ENCODE measurements at regions not wholly inside any gene's neighbourhood (a gene's known extent, or its start where the extent isn't known, plus 50 kb on each side); places are given as distances from the start of the nearest gene placed in this dataset.

DNA sequence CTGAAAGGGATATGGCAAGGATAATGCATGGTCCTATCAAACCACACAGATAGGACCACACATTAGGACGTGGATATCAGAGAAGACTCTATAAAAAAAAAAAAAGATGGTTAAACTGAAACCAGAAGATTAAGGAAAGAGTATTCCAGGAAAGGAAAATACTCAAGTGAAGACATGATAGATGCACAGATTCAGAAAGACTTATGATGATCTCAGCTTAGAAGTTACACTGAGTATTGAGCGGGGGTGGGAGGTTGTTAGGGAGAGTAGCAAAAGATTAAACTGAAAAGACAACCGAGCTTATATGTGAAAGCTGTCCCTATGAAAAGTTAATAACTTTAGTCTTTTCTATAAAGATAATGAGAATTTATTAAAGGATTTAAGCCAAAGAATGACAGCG lies 211.0 kb upstream of the EMCN start:
- H3K36me3 ChIP-seq, result no peaks in the 10 kb centered on the region
- H3K4me3 ChIP-seq, result no peak overlapping the region
- intact Hi-C loops (cut with DNase I), result no loop called here
- H3K27ac ChIP-seq, result no peak overlapping the region
- DNase-seq (no peak), ATAC-seq (no peak)
- TF ChIP-seq, protein P1, sequence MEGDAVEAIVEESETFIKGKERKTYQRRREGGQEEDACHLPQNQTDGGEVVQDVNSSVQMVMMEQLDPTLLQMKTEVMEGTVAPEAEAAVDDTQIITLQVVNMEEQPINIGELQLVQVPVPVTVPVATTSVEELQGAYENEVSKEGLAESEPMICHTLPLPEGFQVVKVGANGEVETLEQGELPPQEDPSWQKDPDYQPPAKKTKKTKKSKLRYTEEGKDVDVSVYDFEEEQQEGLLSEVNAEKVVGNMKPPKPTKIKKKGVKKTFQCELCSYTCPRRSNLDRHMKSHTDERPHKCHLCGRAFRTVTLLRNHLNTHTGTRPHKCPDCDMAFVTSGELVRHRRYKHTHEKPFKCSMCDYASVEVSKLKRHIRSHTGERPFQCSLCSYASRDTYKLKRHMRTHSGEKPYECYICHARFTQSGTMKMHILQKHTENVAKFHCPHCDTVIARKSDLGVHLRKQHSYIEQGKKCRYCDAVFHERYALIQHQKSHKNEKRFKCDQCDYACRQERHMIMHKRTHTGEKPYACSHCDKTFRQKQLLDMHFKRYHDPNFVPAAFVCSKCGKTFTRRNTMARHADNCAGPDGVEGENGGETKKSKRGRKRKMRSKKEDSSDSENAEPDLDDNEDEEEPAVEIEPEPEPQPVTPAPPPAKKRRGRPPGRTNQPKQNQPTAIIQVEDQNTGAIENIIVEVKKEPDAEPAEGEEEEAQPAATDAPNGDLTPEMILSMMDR (IDR thresholded peaks at IDR 0.05), result no peak
- peaks cover 2% of the 10 kb centered on the region for H3K9me3 ChIP-seq
- no peaks in the 10 kb centered on the region for H3K27me3 ChIP-seq (ENCODE audit: low read depth)
- no peaks in the 10 kb centered on the region for H3K4me1 ChIP-seq

DNA sequence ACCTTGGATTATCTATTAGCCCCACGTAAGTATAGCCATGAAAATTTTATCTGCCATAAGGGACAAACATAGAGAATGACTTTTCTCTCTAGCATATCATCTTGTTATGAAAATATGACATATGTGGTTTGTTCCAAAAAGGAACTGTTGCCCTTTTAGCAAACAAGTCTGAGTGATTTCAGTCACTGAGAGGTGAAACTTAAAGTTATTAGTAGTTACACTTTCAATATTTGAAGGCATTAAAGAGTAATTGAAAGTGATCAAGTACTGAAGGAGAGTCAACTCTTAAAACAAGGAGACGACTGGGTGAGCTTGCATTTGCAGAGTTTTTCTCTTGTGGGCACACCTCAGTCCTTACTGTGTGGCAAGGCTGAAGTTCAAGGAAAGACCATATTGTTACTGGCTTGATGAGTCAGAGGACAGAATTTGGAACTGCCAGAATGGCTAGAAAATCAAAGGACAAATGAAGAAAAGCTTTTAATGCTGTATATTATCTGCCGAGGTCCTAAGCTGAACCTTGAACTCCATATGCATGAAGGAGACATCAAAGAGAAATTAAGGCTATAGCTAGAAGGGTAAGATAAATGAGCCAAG lies 205.1 kb upstream of the EMCN start:
- no peak for ATAC-seq
- DNase-seq, result no peak
- intact Hi-C loops (cut with DNase I), result no loop called here

DNA sequence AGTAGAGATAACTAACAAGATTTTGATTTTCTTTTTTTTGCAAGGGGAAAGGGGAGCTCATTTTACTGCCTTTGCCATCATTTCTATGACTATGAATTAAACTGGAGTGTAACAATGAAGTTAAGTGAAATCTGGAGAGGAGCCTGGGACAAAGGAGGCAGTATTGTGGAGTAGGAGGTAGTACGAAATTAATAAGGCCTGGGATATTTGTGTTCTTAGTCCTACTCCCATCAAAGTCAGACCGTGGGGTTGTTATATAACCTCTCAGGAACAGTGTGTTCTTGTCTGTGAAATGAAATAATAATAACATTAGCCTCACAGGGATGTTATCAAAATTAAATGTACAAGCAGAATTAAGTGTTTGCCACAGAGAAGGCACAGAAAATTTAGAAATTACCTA lies 204.3 kb upstream of the EMCN start:
- Histone ChIP-seq H3K4me3 (no peak overlapping the region), H3K27ac (no peak overlapping the region), H3K9me3 (no peaks in the 10 kb centered on the region), H3K27me3 (ENCODE audit: low read depth) (no peaks in the 10 kb centered on the region), H3K36me3 (no peaks in the 10 kb centered on the region), H3K4me1 (no peaks in the 10 kb centered on the region)
- ATAC-seq (no peak), DNase-seq (no peak)
- TF ChIP-seq, protein P1 (IDR thresholded peaks at IDR 0.05), result no peak
- intact Hi-C loops (cut with DNase I), result no loop called here

More for the DNA sequence above, 205.1 kb upstream of the EMCN start:
- TF ChIP-seq, protein P1 (IDR thresholded peaks at IDR 0.05), result no peak
- H3K9me3 ChIP-seq, result no peaks in the 10 kb centered on the region
- no peaks in the 10 kb centered on the region for H3K27me3 ChIP-seq (ENCODE audit: low read depth)
- H3K4me1 ChIP-seq, result no peaks in the 10 kb centered on the region
- H3K27ac ChIP-seq, result no peak overlapping the region
- H3K36me3 ChIP-seq, result no peaks in the 10 kb centered on the region
- H3K4me3 ChIP-seq, result no peak overlapping the region

DNA sequence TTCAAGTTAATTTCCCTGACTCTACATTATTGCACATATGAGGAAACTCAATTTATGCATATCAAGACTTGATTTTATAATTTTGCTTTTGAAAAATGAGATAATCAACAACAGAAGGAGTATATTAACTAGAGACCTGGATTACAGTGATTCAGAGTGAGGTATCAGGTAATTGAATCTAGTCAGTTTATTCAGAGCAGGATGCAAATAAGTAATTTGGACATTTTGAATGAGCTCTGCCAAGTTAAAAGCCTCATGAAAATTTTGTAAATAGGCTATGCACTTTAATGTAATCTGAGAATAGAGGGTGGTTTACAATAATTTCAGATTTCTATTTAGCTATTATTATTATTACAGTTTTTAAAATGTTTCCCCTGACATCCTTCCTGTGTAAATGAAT lies 203.7 kb upstream of the EMCN start:
- Histone ChIP-seq H3K4me3 (no peak overlapping the region), H3K9me3 (no peaks in the 10 kb centered on the region), H3K27ac (no peak overlapping the region), H3K36me3 (no peaks in the 10 kb centered on the region), H3K4me1 (no peaks in the 10 kb centered on the region), H3K27me3 (ENCODE audit: low read depth) (no peaks in the 10 kb centered on the region)
- DNase-seq (no peak), ATAC-seq (no peak)
- TF ChIP-seq, protein P1 (IDR thresholded peaks at IDR 0.05), result no peak
- intact Hi-C loops (cut with DNase I), result no loop called here

DNA sequence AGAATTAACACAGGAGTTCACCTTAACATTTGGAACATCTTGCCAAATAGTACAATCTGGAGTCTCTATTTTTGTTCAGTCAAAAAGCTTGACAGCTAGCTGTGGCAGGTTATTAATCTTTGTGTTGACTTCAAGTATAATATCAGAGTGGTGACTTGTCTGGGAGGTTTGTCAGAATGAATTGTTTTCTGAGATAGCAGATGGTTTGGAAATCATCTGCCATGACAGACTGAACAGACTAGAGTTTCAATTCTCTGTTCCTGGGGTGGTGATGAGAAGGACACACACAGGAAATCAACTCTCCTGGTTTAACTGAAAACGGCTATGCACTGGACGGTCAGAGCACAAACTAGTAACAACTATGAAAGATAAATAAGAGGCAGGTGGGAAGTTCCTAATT lies 203.3 kb upstream of the EMCN start:
- no peak for ATAC-seq
- Histone ChIP-seq H3K27me3 (ENCODE audit: low read depth) (no peaks in the 10 kb centered on the region), H3K27ac (no peak overlapping the region), H3K4me3 (no peak overlapping the region), H3K4me1 (no peaks in the 10 kb centered on the region), H3K36me3 (no peaks in the 10 kb centered on the region), H3K9me3 (no peaks in the 10 kb centered on the region)
- intact Hi-C loops (cut with DNase I), result no loop called here
- DNase-seq, result no peak
- TF ChIP-seq, protein P1 (IDR thresholded peaks at IDR 0.05), result no peak

DNA sequence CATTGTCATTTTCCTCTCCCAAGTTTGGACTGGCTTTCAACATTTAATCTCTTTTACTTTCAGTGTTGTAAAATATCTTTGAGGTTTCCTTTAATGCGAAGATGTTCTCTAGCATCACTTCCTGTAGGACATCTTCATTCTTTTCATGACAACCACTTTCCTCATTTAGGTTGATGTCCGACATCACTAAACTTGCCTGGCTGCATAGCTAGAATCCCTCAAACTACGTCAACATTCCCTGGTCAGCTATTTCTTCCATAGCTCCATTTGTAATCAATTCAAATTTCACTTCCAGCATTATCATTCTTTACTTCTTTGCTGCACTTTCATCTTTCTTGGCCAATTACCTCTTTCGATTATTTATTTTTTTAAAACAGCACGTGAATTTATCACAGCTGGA lies 198.6 kb upstream of the EMCN start:
- Histone ChIP-seq H3K27ac (no peak overlapping the region), H3K36me3 (no peaks in the 10 kb centered on the region), H3K27me3 (ENCODE audit: low read depth) (no peaks in the 10 kb centered on the region), H3K4me1 (no peaks in the 10 kb centered on the region), H3K4me3 (no peak overlapping the region), H3K9me3 (no peaks in the 10 kb centered on the region)
- TF ChIP-seq, protein P1 (IDR thresholded peaks at IDR 0.05), result no peak
- no peak for ATAC-seq
- no peak for DNase-seq
- intact Hi-C loops (cut with DNase I), result no loop called here

All from lower lobe of right lung (tissue), 2 donors.